Activated CD4-positive, alpha-beta memory T cell treated with anti-CD3 and anti-CD28 coated beads for 36 hours (primary cell): ENCODE measurements at regions not wholly inside any gene's neighbourhood (a gene's known extent, or its start where the extent isn't known, plus 50 kb on each side); places are given as distances from the start of the nearest gene placed in this dataset.
"Not testable (repeated sequence)": the region's sequence is repeated elsewhere in the genome, so short reads cannot be mapped to it uniquely, and the experiment has no call there.

Experiments used
- CTCF ChIA-PET: fragments of 350-600 bp; sonication (Branson Sonifier 250); formaldehyde crosslinking; loops from one replicate; lab custom pipeline; 2021; ENCODE audit warnings: antibody characterized with exemption, inconsistent platforms; lab: Charles Lee
- POLR2A ChIA-PET: fragments of 350-600 bp; sonication (Branson Sonifier 250); formaldehyde crosslinking; loops from one replicate; lab custom pipeline; 2021; ENCODE audit warnings: antibody characterized with exemption; lab: Charles Lee
- DNase-seq: peaks from one replicate; pipeline ENCODE4 v3.0.0-alpha.2; 2020
- H3K27ac Mint-ChIP-seq: one replicate; pipeline ENCODE4 v1.8.0; 2021; ENCODE audit warnings: mixed read lengths
- H3K27me3 Mint-ChIP-seq: one replicate; pipeline ENCODE4 v1.8.0; 2021; ENCODE audit warnings: mixed read lengths
- H3K36me3 Mint-ChIP-seq: one replicate; pipeline ENCODE4 v1.8.0; 2021; ENCODE audit warnings: mixed read lengths
- H3K4me1 Mint-ChIP-seq: one replicate; pipeline ENCODE4 v1.8.0; 2021; ENCODE audit warnings: low read depth, mixed read lengths
- H3K4me3 Mint-ChIP-seq: one replicate; pipeline ENCODE4 v1.8.0; 2021; ENCODE audit warnings: mild to moderate bottlenecking, mixed read lengths
- H3K9me3 Mint-ChIP-seq: one replicate; pipeline ENCODE4 v1.8.0; 2021; ENCODE audit warnings: mixed read lengths
- intact Hi-C: fragments of 100-400 bp; cut with micrococcal nuclease; formaldehyde crosslinking; loops from one replicate; pipeline ENCODE4 v1.15.1; 2023

DNA sequence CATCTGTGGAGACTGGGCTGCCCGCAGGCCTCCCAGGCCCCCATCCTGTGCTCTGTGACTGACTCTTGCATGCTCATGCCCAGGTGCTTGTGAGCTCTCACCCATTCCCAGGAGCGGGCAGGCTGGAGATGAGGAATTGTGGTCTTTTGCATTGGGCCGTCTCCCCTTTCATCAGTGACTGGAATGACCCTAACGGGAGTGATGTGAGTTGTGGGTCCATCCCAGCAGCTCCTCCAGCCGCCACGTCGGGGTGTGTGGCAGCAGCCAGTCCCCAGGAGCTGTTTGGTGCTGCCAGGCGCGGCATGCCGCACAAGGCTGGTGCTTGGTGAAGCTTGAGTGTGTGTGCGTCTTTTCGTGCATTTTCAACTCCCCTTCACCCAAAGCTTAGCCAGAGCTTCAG is 164.2 kb downstream of the ACTR3B start:
- POLR2A ChIA-PET, result no interaction called here

DNA sequence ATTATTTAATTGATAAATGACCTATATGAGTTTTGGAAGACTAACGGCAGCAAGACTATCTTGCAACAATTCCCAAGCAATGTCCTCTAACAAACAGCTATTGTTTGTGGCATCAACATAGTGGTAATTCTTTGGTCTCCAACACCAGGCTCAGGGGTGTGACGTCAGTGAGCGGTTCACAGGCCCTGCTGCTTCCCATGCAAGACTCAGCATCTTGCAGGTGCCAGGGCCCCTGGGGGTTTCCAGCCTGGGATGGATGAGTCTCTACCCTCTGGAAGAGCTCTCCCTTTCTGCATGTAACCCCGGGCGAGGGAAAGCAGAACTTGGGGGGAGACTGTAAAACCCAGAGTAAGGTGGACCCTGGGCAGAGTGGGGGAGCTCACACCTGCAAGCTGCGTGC is 164.7 kb downstream of the ACTR3B start:
- Mint-ChIP-seq H3K36me3 (peaks cover 4% of the 10 kb centered on the region), H3K4me3 (no peak overlapping the region), H3K27me3 (peaks cover 26% of the 10 kb centered on the region), H3K9me3 (peaks cover 13% of the 10 kb centered on the region), H3K4me1 (no peaks in the 10 kb centered on the region), H3K27ac (no peak overlapping the region)
- intact Hi-C loops, result no loop called here
- DNase-seq, result no peak
- CTCF ChIA-PET, result no interaction called here
- POLR2A ChIA-PET, result no interaction called here

More for the DNA sequence above, 164.2 kb downstream of the ACTR3B start:
- H3K27me3 Mint-ChIP-seq, result peaks cover 26% of the 10 kb centered on the region
- CTCF ChIA-PET, result no interaction called here
- H3K4me3 Mint-ChIP-seq, result no peak overlapping the region
- intact Hi-C loops, result no loop called here
- H3K9me3 Mint-ChIP-seq, result peaks cover 13% of the 10 kb centered on the region
- H3K36me3 Mint-ChIP-seq, result peaks cover 4% of the 10 kb centered on the region
- no peaks in the 10 kb centered on the region for H3K4me1 Mint-ChIP-seq
- no peak for DNase-seq
- no peak overlapping the region for H3K27ac Mint-ChIP-seq

DNA sequence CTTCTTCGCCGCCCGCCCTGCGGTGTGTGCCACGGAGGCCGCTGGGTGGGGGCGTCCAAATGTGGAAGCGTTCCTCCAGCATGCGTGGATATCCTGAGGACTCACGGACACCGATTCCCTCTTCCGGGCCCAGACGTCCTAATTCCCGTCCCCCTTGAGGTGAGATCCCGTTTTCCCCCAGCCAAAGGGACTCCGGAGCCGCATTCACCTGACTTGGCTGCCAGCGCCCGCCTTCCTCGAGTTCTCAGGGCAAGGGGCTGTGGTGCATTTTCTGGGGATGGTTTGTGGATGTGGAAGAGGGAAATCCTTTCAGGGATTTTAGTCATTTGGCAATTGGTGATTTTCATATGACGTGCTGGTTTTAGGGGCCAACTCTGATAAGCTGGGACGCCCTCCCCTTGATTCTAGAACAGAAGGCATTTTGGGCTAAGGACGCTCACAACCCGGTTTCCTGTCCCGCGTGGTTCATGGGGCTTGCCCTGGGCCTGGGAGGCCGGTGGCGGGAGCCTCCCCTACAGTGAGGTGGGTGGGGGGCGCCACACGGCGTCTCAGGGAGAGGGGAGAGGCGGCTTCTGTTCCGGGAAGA is 165.4 kb downstream of the ACTR3B start:
- H3K27ac Mint-ChIP-seq, result no peak overlapping the region
- peaks cover 11% of the 10 kb centered on the region for H3K9me3 Mint-ChIP-seq
- peaks cover 26% of the 10 kb centered on the region for H3K27me3 Mint-ChIP-seq
- CTCF ChIA-PET, result no interaction called here
- H3K36me3 Mint-ChIP-seq, result peaks cover 4% of the 10 kb centered on the region
- POLR2A ChIA-PET, result no interaction called here
- intact Hi-C loops, result no loop called here
- no peak for DNase-seq
- no peaks in the 10 kb centered on the region for H3K4me1 Mint-ChIP-seq
- no peak overlapping the region for H3K4me3 Mint-ChIP-seq

DNA sequence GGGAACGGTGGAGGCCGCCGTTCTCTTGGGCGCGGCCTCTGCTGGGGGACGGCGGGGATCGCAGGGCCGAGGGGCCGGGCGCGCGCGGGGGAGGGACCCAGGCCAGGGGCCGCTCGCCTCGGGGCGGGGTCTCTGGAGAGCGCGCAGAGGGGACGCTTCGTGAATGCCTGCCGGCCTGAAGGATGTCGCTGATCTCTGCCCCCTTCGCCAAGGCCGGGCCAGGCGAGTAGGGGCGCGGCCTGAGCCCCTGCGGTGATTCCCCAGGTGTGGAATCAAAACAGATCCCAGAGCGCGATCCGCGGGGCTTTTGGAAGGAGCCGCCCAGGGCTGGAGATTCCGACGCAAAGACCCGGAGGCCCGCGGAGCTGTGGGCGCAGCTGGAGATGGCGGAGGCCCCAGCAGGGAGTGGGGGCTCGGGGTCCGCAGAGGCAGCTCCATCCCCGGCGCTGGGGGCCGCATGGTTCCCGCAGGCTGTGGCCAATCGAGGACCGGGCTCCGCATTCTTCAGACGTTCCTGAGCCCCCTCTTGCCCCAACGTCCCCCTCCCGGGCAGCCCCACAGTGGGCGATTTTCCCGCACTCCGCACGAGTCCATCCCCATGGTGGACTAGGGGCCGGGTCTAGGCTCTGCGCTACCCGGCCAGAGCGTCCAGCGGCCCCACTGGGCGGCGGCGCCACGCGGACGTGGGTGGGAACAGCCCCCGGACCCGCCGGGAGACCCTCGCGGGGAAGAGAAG is 166.0 kb downstream of the ACTR3B start:
- DNase-seq, result no peak
- H3K36me3 Mint-ChIP-seq, result peaks cover 2% of the 10 kb centered on the region
- ChIA-PET POLR2A (no interaction called here), CTCF (no interaction called here)
- no peaks in the 10 kb centered on the region for H3K4me1 Mint-ChIP-seq
- peaks cover 23% of the 10 kb centered on the region for H3K27me3 Mint-ChIP-seq
- H3K4me3 Mint-ChIP-seq, result no peak overlapping the region
- intact Hi-C loops, result no loop called here
- H3K27ac Mint-ChIP-seq, result no peak overlapping the region
- H3K9me3 Mint-ChIP-seq, result peaks cover 4% of the 10 kb centered on the region

DNA sequence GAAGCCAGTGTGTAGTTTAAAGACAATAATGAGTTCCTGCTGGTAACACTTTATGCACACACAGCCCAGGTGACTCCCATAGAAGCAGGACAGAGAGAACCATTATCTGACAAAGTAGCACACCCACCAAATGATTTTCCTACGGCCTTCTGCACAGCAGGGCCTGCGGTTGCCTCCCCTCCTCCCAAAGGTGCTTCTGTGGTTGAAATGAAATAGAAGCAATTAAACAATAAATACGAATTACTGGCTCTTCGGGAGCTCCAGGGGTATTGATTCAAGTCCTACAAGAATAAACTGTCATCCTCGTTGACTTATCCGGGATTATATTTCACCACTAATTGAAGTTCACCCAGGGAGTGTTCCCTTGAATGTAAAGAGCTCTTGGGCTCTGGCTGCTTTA is 172.1 kb downstream of the ACTR3B start:
- no peak overlapping the region for H3K4me3 Mint-ChIP-seq
- DNase-seq, result no peak
- H3K4me1 Mint-ChIP-seq, result no peaks in the 10 kb centered on the region
- no peak overlapping the region for H3K27ac Mint-ChIP-seq
- no peaks in the 10 kb centered on the region for H3K9me3 Mint-ChIP-seq
- intact Hi-C loops, result no loop called here
- POLR2A ChIA-PET, result no interaction called here
- CTCF ChIA-PET, result no interaction called here
- H3K36me3 Mint-ChIP-seq, result no peaks in the 10 kb centered on the region
- no peaks in the 10 kb centered on the region for H3K27me3 Mint-ChIP-seq

DNA sequence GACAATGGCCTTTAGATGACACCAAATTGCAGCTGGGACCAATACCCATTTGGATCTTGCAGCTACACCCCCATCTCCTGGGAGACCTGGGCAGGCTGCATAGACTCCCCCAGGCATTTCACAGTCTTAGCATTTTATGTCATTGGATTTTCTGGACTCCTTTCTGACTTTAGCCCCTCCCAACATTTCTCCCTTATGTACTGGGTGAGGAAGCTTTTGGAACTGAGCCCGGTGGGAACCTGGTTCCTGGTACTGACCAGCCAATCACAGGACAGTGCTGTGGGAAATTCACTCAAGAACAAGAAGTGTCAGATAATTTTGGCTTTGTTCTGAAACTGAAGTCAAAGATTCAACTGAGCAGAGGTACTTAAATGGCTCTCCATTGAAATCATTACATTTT is 177.7 kb downstream of the ACTR3B start:
- ChIA-PET POLR2A (no interaction called here), CTCF (no interaction called here)
- Mint-ChIP-seq H3K36me3 (no peaks in the 10 kb centered on the region), H3K27me3 (no peaks in the 10 kb centered on the region), H3K27ac (no peak overlapping the region), H3K4me3 (no peak overlapping the region), H3K4me1 (no peaks in the 10 kb centered on the region), H3K9me3 (no peaks in the 10 kb centered on the region)
- intact Hi-C loops, result no loop called here
- no peak for DNase-seq

DNA sequence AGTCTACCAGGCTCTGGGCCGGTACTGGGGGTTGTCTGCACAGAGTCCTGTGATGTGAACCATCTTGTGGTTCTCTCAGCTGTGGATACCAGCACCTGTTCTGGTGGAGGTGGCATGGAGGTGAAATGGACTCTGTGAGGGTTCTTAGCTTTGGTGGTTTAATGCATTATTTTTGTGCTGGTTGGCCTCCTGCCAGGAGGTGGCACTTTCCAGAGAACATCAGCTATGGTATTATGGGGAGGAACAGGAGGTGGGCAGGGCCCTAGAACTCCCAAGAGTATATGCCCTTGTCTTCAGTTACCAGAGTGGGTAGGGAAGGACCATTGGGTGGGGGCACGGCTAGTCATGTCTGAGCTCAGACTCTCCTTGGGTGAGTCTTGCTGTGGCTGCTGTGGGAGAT is 187.1 kb downstream of the ACTR3B start:
- CTCF ChIA-PET, H3K36me3 Mint-ChIP-seq, intact Hi-C loops, POLR2A ChIA-PET, DNase-seq, H3K4me3 Mint-ChIP-seq, H3K27ac Mint-ChIP-seq, H3K4me1 Mint-ChIP-seq, H3K27me3 Mint-ChIP-seq, H3K9me3 Mint-ChIP-seq: not testable (repeated sequence)

DNA sequence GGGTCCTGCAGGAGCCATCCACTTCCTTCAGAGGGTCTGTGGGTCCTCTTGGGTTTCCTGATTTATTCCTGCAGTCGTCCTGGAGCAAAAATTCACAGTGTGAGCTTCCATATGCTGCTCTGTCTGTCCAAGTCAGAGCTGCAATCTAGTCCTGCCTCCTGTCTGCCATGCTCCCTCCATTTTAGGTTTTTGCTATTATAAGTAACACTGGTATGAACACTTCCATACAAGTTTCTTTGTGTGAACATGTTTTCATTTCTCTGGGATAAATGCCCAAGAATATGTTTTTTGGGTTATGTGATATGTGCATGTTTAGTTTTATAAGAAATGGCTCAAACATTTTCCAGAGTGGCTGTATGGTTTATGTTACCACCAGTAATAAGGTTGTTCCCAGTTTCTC is 188.1 kb downstream of the ACTR3B start:
- H3K27ac Mint-ChIP-seq, result no peak overlapping the region
- DNase-seq, result no peak
- no peaks in the 10 kb centered on the region for H3K4me1 Mint-ChIP-seq
- no peaks in the 10 kb centered on the region for H3K36me3 Mint-ChIP-seq
- ChIA-PET POLR2A (no interaction called here), CTCF (no interaction called here)
- no peaks in the 10 kb centered on the region for H3K27me3 Mint-ChIP-seq
- intact Hi-C loops, result no loop called here
- H3K9me3 Mint-ChIP-seq, result peaks cover 2% of the 10 kb centered on the region
- no peak overlapping the region for H3K4me3 Mint-ChIP-seq

DNA sequence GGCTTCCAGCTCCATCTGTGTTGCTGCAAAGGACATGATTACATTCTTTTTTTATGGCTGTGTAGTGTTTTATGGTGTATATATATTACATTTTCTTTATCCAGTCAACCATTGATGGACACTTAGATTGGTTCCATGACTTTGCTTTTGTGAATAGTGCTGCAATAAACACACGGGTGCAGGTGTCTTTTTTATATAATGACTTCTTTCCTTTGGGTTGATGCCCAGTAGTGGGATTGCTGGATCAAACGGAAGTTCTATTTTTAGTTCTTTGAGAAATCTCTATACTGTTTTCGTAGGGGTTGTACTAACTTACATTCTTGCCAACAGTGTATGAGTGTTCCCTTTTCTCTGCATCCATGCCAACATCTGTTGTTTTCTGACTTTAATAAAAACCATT is 189.7 kb downstream of the ACTR3B start:
- Mint-ChIP-seq H3K27me3 (no peaks in the 10 kb centered on the region), H3K27ac (no peak overlapping the region), H3K4me3 (no peak overlapping the region), H3K9me3 (peaks cover 2% of the 10 kb centered on the region), H3K36me3 (no peaks in the 10 kb centered on the region), H3K4me1 (no peaks in the 10 kb centered on the region)
- POLR2A ChIA-PET, result no interaction called here
- CTCF ChIA-PET, result no interaction called here
- intact Hi-C loops, result no loop called here
- DNase-seq, result no peak

DNA sequence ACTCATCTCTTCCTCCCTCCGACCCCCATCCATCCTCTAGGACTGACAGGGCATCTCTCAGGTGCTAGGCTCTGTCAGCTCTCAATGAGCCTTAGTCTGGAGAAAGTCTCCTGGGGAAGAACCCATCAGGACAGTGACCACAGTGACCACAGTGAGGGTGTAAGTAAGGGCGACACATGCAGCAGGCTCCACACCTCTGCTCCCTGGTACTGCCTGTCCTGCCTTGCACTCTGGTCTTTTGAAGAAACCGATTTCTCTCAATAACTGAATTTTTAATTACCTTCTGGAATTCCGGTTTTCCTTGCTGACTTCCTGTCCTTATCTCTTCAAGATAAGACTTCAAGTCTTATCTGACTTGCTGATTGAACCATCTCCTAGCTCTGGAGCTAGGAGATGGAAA is 190.2 kb downstream of the ACTR3B start:
- Mint-ChIP-seq H3K9me3 (peaks cover 2% of the 10 kb centered on the region), H3K27me3 (no peaks in the 10 kb centered on the region), H3K4me1 (no peaks in the 10 kb centered on the region), H3K36me3 (no peaks in the 10 kb centered on the region), H3K4me3 (no peak overlapping the region), H3K27ac (no peak overlapping the region)
- POLR2A ChIA-PET, result no interaction called here
- CTCF ChIA-PET, result no interaction called here
- DNase-seq, result no peak
- intact Hi-C loops, result no loop called here

DNA sequence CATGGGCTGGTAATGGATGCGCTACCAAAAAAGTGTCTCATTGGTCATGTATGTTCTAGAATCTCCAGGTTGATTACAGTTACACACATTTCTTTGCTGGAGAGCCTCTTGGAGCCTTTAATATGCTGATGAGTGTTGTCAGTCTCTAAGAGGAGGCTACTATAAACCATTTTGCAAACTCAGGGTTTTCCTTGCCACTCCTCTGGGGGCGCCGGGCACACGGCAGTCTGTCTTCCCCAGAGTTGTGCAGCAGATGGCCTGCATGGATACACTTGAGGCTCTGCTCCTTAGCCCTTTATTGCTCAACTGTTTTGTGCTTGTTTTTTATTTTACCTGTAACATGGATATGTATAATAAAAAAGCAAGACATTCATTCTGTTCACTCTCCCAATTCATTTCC is 196.5 kb downstream of the ACTR3B start:
- CTCF ChIA-PET, result no interaction called here
- intact Hi-C loops, result no loop called here
- DNase-seq, result no peak
- POLR2A ChIA-PET, result no interaction called here
- Mint-ChIP-seq H3K9me3 (peaks cover 2% of the 10 kb centered on the region), H3K4me3 (no peak overlapping the region), H3K27ac (no peak overlapping the region), H3K36me3 (no peaks in the 10 kb centered on the region), H3K27me3 (no peaks in the 10 kb centered on the region), H3K4me1 (no peaks in the 10 kb centered on the region)

DNA sequence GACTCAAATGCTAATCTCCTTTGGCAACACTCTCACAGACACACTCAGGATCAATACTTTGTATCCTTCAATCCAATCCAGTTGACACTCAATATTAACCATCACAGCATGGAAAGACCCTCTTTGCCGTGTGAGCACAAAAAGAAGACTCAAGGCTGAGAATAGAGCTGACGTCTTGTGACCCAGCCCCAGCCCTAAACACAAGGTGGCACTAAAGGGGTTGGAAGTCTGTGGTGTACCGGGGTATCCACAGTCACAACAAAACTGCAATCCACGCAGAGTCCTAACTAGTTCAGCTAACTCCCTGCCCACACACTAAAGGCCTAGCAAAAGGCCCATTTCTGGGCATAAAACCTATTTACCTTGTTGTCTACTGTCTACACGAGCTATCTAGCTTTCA is 200.1 kb downstream of the ACTR3B start:
- Mint-ChIP-seq H3K36me3 (no peaks in the 10 kb centered on the region), H3K27ac (no peak overlapping the region), H3K4me3 (no peak overlapping the region), H3K27me3 (no peaks in the 10 kb centered on the region), H3K4me1 (no peaks in the 10 kb centered on the region), H3K9me3 (peaks cover 10% of the 10 kb centered on the region)
- POLR2A ChIA-PET, result no interaction called here
- CTCF ChIA-PET, result no interaction called here
- intact Hi-C loops, result no loop called here
- DNase-seq, result no peak

DNA sequence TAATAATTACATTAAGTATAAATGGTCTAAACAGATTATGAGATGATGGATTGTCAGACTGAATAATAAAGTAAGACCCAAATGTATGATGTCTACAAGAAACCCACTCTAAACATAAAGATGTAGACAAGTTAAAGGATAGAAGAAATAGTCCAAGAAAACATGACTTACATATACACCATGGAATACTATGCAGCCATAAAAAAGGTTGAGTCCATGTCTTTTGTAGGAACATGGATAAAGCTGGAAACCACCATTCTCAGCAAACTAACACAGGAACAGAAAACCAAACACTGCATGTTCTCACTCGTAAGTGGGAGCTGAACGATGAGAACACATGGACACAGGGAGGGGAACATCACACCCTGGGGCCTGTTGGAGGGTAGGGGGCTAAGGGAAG is 202.2 kb downstream of the ACTR3B start:
- H3K4me1 Mint-ChIP-seq, DNase-seq, H3K4me3 Mint-ChIP-seq, CTCF ChIA-PET, H3K27ac Mint-ChIP-seq, H3K27me3 Mint-ChIP-seq, POLR2A ChIA-PET, H3K9me3 Mint-ChIP-seq, H3K36me3 Mint-ChIP-seq, intact Hi-C loops: not testable (repeated sequence)
